Spleen (tissue), 7 donors: ENCODE measurements at regions not wholly inside any gene's neighbourhood (a gene's known extent, or its start where the extent isn't known, plus 50 kb on each side); places are given as distances from the start of the nearest gene placed in this dataset.

Source experiments
- CTCF ChIP-seq, 11 experiments: fragments of 200-600 bp in 7 of 11; fragments of 450-650 bp in 4 of 11; sonication (generic) in 4 of 11; IDR thresholded peaks in 8 of 11; conservative IDR thresholded peaks in 3 of 11; 1 replicate in 7 of 11; 2 replicates in 4 of 11; pipeline versions ENCODE4 v1.4.0 to v1.8.0; 2016 to 2021; ENCODE audit warnings: antibody characterized with exemption in 11 of 11, inconsistent platforms in 4 of 11, mild to moderate bottlenecking in 1 of 11
- POLR2A ChIP-seq, 3 donors: fragments of 450-650 bp; IDR thresholded peaks; one replicate each; pipeline ENCODE4 v1.5.1; 2017; ENCODE audit warnings: antibody characterized with exemption in 3 of 3, mild to moderate bottlenecking in 1 of 3
- donor health status: DM: no; HTN: no; CAD: no; lungs with moderate emphysema.
- donor health status: DM: no; HTN: no; CAD: no.
- donor health status: DM: no; HTN: no; CAD: no.

- TF ChIP-seq CTCF (IDR thresholded peaks at IDR 0.05 in 8 of 11, conservative IDR thresholded peaks at IDR 0.05 in 3 of 11) (no peak), POLR2A (IDR thresholded peaks at IDR 0.05) (no peak)
Observed at GRCh38 chr2:217158928-217159327, 299.1 kb upstream of the TNP1 start.
